ENCODE measurements at regions not wholly inside any gene's neighbourhood (a gene's known extent, or its start where the extent isn't known, plus 50 kb on each side); places are given as distances from the start of the nearest gene placed in this dataset.

DNA sequence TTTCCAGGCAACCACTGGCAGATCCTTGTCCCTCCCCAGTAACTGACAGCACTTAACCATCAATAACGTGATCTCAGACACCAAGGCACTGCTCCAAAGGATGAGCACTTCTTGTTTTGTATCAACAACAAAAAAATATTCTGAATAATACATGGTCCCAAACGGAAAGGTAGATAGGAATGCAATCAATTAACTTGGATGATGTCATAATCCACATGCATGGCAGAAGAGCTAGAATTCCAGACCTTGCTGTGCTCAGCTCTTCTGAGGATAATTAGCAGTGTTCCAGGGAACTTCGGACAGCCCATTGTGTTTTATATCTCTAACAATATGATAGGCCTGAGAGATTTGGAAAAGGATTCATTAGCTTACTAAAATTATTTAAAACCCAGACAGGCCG lies 288.4 kb upstream of the PCSK5 start:
- H3K27me3 Mint-ChIP-seq (ENCODE audit: insufficient read depth, unreplicated experiment) = no peaks in the 10 kb centered on the region
- no peak for DNase-seq (ENCODE audit: unreplicated experiment)
- TF ChIP-seq, protein P1, sequence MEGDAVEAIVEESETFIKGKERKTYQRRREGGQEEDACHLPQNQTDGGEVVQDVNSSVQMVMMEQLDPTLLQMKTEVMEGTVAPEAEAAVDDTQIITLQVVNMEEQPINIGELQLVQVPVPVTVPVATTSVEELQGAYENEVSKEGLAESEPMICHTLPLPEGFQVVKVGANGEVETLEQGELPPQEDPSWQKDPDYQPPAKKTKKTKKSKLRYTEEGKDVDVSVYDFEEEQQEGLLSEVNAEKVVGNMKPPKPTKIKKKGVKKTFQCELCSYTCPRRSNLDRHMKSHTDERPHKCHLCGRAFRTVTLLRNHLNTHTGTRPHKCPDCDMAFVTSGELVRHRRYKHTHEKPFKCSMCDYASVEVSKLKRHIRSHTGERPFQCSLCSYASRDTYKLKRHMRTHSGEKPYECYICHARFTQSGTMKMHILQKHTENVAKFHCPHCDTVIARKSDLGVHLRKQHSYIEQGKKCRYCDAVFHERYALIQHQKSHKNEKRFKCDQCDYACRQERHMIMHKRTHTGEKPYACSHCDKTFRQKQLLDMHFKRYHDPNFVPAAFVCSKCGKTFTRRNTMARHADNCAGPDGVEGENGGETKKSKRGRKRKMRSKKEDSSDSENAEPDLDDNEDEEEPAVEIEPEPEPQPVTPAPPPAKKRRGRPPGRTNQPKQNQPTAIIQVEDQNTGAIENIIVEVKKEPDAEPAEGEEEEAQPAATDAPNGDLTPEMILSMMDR (IDR thresholded peaks at IDR 0.05; ENCODE audit: unreplicated experiment) = no peak
- no TSS peak for BruUV-seq (replicated peaks)
- peaks cover 47% of the 10 kb centered on the region for H3K9me3 Mint-ChIP-seq (ENCODE audit: unreplicated experiment)
- POLR2A ChIA-PET = no interaction called here
- CTCF ChIA-PET = interaction anchor here (1.2 kb wide), 1 partner anchor 13 kb away, joined by 3 read pairs; no protein-coding TSS in a partner anchor
- intact Hi-C loops (cut with micrococcal nuclease) = no loop called here
- H3K36me3 Mint-ChIP-seq (ENCODE audit: insufficient read depth, unreplicated experiment) = no peaks in the 10 kb centered on the region
- H3K4me3 Mint-ChIP-seq (ENCODE audit: unreplicated experiment) = no peak overlapping the region
- no peak overlapping the region for H3K27ac Mint-ChIP-seq (ENCODE audit: low read depth, unreplicated experiment)
- no peaks in the 10 kb centered on the region for H3K4me1 Mint-ChIP-seq (ENCODE audit: insufficient read depth, unreplicated experiment)

DNA sequence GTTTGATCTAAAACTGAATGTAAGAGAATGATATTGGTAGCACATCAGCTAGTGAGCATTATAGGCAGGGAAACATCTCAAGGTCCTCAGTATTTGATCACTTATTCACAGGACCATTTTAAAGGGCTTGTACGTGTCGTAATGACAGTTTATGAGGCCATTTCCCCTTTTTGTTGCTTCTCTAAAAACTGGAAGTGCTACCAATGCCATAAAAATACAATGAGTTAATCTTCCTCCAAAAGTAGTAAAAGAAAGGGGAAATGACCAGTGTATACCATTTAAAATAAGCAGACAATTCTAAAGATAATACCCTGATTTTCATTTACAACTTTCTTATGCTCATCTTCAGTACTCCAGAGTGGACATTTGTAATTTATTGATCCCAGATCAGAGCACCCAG lies 285.8 kb upstream of the PCSK5 start:
- Mint-ChIP-seq H3K4me1 (ENCODE audit: insufficient read depth, unreplicated experiment) (no peaks in the 10 kb centered on the region), H3K4me3 (ENCODE audit: unreplicated experiment) (no peak overlapping the region), H3K27me3 (ENCODE audit: insufficient read depth, unreplicated experiment) (no peaks in the 10 kb centered on the region), H3K27ac (ENCODE audit: low read depth, unreplicated experiment) (no peak overlapping the region), H3K36me3 (ENCODE audit: insufficient read depth, unreplicated experiment) (no peaks in the 10 kb centered on the region), H3K9me3 (ENCODE audit: unreplicated experiment) (peaks cover 52% of the 10 kb centered on the region)
- ChIA-PET CTCF (no interaction called here), POLR2A (no interaction called here)
- intact Hi-C loops (cut with micrococcal nuclease) = no loop called here
- no TSS peak for BruUV-seq (replicated peaks)
- no peak for DNase-seq (ENCODE audit: unreplicated experiment)
- TF ChIP-seq, protein P1 (IDR thresholded peaks at IDR 0.05; ENCODE audit: unreplicated experiment) = no peak

DNA sequence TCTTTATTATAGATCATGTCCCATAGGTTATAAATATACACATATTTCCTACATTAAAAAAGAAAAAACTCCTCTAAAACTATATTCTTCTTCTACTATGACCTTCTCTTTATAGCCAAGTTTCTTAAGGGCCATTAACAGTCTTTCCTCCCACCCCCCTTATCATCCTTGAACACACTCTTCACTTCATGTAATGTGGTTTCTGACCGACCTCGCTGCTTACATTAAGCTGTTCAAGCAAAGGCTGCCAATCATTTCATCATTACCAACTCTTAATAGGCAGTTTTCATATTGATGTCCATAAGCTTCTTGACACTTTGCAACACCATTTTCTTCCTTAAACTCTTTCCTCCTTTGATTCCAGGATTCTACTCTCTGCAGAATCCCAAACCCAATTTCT lies 283.0 kb upstream of the PCSK5 start:
- TF ChIP-seq, protein P1 (IDR thresholded peaks at IDR 0.05; ENCODE audit: unreplicated experiment) = no peak
- Mint-ChIP-seq H3K9me3 (ENCODE audit: unreplicated experiment) (peaks cover 59% of the 10 kb centered on the region), H3K4me3 (ENCODE audit: unreplicated experiment) (no peak overlapping the region), H3K27me3 (ENCODE audit: insufficient read depth, unreplicated experiment) (no peaks in the 10 kb centered on the region), H3K36me3 (ENCODE audit: insufficient read depth, unreplicated experiment) (no peaks in the 10 kb centered on the region), H3K4me1 (ENCODE audit: insufficient read depth, unreplicated experiment) (no peaks in the 10 kb centered on the region), H3K27ac (ENCODE audit: low read depth, unreplicated experiment) (no peak overlapping the region)
- DNase-seq (ENCODE audit: unreplicated experiment) = no peak
- CTCF ChIA-PET = no interaction called here
- intact Hi-C loops (cut with micrococcal nuclease) = no loop called here
- POLR2A ChIA-PET = interaction anchor here (0.7 kb wide), 1 partner anchor 377 kb away, joined by 4 read pairs; no protein-coding TSS in a partner anchor
- no TSS peak for BruUV-seq (replicated peaks)

DNA sequence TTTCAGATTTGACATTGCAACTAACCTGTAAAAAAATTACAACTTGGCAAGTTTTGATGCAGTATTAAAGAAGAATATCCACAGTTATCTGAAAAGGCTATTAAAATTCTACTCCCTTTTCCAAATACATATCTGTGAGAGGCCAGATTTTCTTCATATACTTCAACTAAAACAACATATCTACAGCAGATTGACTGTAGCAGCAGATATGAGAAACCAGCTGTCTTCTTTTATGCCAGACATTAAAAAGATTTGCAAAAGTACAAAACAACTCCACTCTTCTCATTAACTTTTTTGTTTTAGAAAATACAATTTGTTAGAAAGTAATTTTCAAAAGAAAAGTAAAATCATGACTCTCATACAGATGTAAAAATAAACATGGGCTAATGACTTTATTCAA lies 281.1 kb upstream of the PCSK5 start:
- no peaks in the 10 kb centered on the region for H3K27me3 Mint-ChIP-seq (ENCODE audit: insufficient read depth, unreplicated experiment)
- TF ChIP-seq, protein P1 (IDR thresholded peaks at IDR 0.05; ENCODE audit: unreplicated experiment) = no peak
- intact Hi-C loops (cut with micrococcal nuclease) = no loop called here
- no peak overlapping the region for H3K4me3 Mint-ChIP-seq (ENCODE audit: unreplicated experiment)
- no peak overlapping the region for H3K27ac Mint-ChIP-seq (ENCODE audit: low read depth, unreplicated experiment)
- peaks cover 61% of the 10 kb centered on the region for H3K9me3 Mint-ChIP-seq (ENCODE audit: unreplicated experiment)
- DNase-seq (ENCODE audit: unreplicated experiment) = no peak
- H3K4me1 Mint-ChIP-seq (ENCODE audit: insufficient read depth, unreplicated experiment) = no peaks in the 10 kb centered on the region
- BruUV-seq (replicated peaks) = no TSS peak
- H3K36me3 Mint-ChIP-seq (ENCODE audit: insufficient read depth, unreplicated experiment) = no peaks in the 10 kb centered on the region
- CTCF ChIA-PET = interaction anchor here (1.2 kb wide), 1 partner anchor 67 kb away, joined by 3 read pairs; no protein-coding TSS in a partner anchor
- POLR2A ChIA-PET = no interaction called here

All from MCF 10A (cell line).